K562 (cell line): ENCODE measurements at regions not wholly inside any gene's neighbourhood (a gene's known extent, or its start where the extent isn't known, plus 50 kb on each side); places are given as distances from the start of the nearest gene placed in this dataset.

Experiments
- C11orf30 ChIP-seq: fragments of 450-650 bp; IDR thresholded peaks from 2 replicates; pipeline ENCODE4 v1.6.1; 2016; ENCODE audit warnings: low read depth, mild to moderate bottlenecking
- EZH2 ChIP-seq: IDR thresholded peaks from 2 replicates; pipeline ENCODE4 v1.6.1; 2012; ENCODE audit warnings: low read depth, mild to moderate bottlenecking, inconsistent platforms, low read length, borderline replicate concordance
- HDAC2 ChIP-seq: fragments of 450-650 bp; IDR thresholded peaks from 2 replicates; pipeline ENCODE4 v1.6.1; 2016; ENCODE audit warnings: mild to moderate bottlenecking
- RBBP5 ChIP-seq: fragments of 200-600 bp; sonication (generic); IDR thresholded peaks from 2 replicates; pipeline ENCODE4 v1.6.1; 2012; ENCODE audit warnings: borderline replicate concordance, mild to moderate bottlenecking, low read length, control low read depth, inconsistent platforms; ENCODE audit not compliant: insufficient read depth, poor library complexity, severe bottlenecking
- U2AF2 ChIP-seq: fragments of 200-400 bp; formaldehyde crosslinking; optimal IDR thresholded peaks from 2 replicates; pipeline ENCODE3; 2017; ENCODE audit warnings: low read depth, mild to moderate bottlenecking, low read length
- ZNF232 ChIP-seq: sonication (generic); formaldehyde crosslinking; IDR thresholded peaks from 2 replicates; pipeline ENCODE4 v1.8.0; 2022; ENCODE audit warnings: mild to moderate bottlenecking, missing genetic modification reagents
- TF ChIP-seq, protein P1 (sequence below): fragments of 450-650 bp; formaldehyde crosslinking; IDR thresholded peaks from 2 replicates; pipeline ENCODE4 v1.4.0; 2022; ENCODE audit warnings: missing genetic modification characterization
- TF ChIP-seq, protein P2 (sequence below), 3 experiments: IDR thresholded peaks in 2 of 3; conservative IDR thresholded peaks in 1 of 3; 2 replicates each; pipeline ENCODE4 v1.5.1; 2011 to 2012; ENCODE audit warnings: low read length in 3 of 3, mild to moderate bottlenecking in 3 of 3, control low read depth in 2 of 3, improper control_type of control experiment in 1 of 3, inconsistent platforms in 1 of 3, low read depth in 1 of 3, mixed read lengths in 1 of 3, moderate library complexity in 1 of 3; ENCODE audit not compliant: insufficient read depth in 2 of 3

DNA sequence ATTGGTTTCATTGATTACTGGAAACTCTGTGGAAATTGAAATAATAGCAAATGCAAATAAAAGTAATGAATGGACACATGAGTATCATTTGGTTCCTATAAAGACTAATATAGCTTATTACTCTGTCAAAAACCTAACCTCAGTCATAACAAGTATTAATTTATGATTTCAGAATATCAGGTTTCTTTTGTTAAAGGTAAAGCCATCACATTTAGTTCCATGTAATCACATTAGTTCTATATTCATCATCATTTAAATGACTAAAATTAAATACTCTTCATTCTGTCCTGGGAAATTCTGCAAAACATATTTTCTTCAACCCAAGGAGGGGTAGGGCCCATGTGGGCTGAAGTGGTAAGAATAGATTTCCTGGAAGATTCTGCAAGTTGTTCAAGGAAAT, 68.2 kb upstream of the ANO3 start:
- TF ChIP-seq, protein P1, sequence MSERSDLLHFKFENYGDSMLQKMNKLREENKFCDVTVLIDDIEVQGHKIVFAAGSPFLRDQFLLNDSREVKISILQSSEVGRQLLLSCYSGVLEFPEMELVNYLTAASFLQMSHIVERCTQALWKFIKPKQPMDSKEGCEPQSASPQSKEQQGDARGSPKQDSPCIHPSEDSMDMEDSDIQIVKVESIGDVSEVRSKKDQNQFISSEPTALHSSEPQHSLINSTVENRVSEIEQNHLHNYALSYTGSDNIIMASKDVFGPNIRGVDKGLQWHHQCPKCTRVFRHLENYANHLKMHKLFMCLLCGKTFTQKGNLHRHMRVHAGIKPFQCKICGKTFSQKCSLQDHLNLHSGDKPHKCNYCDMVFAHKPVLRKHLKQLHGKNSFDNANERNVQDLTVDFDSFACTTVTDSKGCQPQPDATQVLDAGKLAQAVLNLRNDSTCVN (CRISPR knock-in tag) = no peak
- no peak for TF ChIP-seq HDAC2
- no peak for TF ChIP-seq C11orf30
- TF ChIP-seq, protein P2, sequence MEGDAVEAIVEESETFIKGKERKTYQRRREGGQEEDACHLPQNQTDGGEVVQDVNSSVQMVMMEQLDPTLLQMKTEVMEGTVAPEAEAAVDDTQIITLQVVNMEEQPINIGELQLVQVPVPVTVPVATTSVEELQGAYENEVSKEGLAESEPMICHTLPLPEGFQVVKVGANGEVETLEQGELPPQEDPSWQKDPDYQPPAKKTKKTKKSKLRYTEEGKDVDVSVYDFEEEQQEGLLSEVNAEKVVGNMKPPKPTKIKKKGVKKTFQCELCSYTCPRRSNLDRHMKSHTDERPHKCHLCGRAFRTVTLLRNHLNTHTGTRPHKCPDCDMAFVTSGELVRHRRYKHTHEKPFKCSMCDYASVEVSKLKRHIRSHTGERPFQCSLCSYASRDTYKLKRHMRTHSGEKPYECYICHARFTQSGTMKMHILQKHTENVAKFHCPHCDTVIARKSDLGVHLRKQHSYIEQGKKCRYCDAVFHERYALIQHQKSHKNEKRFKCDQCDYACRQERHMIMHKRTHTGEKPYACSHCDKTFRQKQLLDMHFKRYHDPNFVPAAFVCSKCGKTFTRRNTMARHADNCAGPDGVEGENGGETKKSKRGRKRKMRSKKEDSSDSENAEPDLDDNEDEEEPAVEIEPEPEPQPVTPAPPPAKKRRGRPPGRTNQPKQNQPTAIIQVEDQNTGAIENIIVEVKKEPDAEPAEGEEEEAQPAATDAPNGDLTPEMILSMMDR (IDR thresholded peaks at IDR 0.05 in 2 of 3, conservative IDR thresholded peaks at IDR 0.05 in 1 of 3; ENCODE audit: insufficient read depth in 2 of 3, low read depth in 1 of 3, low read length in 3 of 3) = no peak
- no peak for TF ChIP-seq EZH2
- TF ChIP-seq ZNF232 = no peak
- no peak for TF ChIP-seq U2AF2
- no peak for TF ChIP-seq RBBP5
